GM19238 (cell line): ENCODE measurements at regions not wholly inside any gene's neighbourhood (a gene's known extent, or its start where the extent isn't known, plus 50 kb on each side); places are given as distances from the start of the nearest gene placed in this dataset.
"Not testable (repeated sequence)": the region's sequence is repeated elsewhere in the genome, so short reads cannot be mapped to it uniquely, and the experiment has no call there.

Source experiments
- DNase-seq: peaks from one replicate; pipeline ENCODE4 v3.0.0; 2011; ENCODE audit warnings: low spot score; ENCODE audit not compliant: insufficient read length

GRCh38 chr14:38589747-38590350 is 334.0 kb upstream of the CLEC14A start:
- no peak for DNase-seq

- DNase-seq = no peak
These were observed 327.6 kb upstream of the CLEC14A start for GRCh38 chr14:38583471-38583870.

GRCh38 chr14:38578278-38578681 is 322.4 kb upstream of the CLEC14A start:
- no peak for DNase-seq

- DNase-seq = no peak
These were observed 311.8 kb upstream of the CLEC14A start for GRCh38 chr14:38567703-38568102.

GRCh38 chr14:38561657-38562056 is 305.8 kb upstream of the CLEC14A start:
- DNase-seq = no peak

GRCh38 chr14:38559711-38560110 is 303.8 kb upstream of the CLEC14A start:
- DNase-seq = no peak

GRCh38 chr14:38557391-38557790 is 301.5 kb upstream of the CLEC14A start:
- not testable (repeated sequence) for DNase-seq

- DNase-seq = no peak
These were observed 300.4 kb upstream of the CLEC14A start for GRCh38 chr14:38556252-38556651.

- DNase-seq = no peak
These were observed 298.1 kb upstream of the CLEC14A start for GRCh38 chr14:38554026-38554425.

GRCh38 chr14:38553586-38553985 is 297.7 kb upstream of the CLEC14A start:
- DNase-seq = no peak

GRCh38 chr14:38549564-38549963 is 293.7 kb upstream of the CLEC14A start:
- no peak for DNase-seq

GRCh38 chr14:38547961-38548490 is 292.1 kb upstream of the CLEC14A start:
- no peak for DNase-seq

GRCh38 chr14:38546932-38547551 is 291.1 kb upstream of the CLEC14A start:
- DNase-seq = no peak

- DNase-seq = no peak
These were observed 288.9 kb upstream of the CLEC14A start for GRCh38 chr14:38544776-38545175.

- not testable (repeated sequence) for DNase-seq
These were observed 288.0 kb upstream of the CLEC14A start for GRCh38 chr14:38543851-38544250.

GRCh38 chr14:38538053-38538452 is 282.2 kb upstream of the CLEC14A start:
- DNase-seq = not testable (repeated sequence)

- DNase-seq = no peak
These were observed 280.6 kb upstream of the CLEC14A start for GRCh38 chr14:38536376-38537038.

GRCh38 chr14:38528582-38528981 is 272.7 kb upstream of the CLEC14A start:
- no peak for DNase-seq

- no peak for DNase-seq
These were observed 271.6 kb upstream of the CLEC14A start for GRCh38 chr14:38527502-38527878.

GRCh38 chr14:38526826-38527501 is 271.1 kb upstream of the CLEC14A start:
- no peak for DNase-seq

GRCh38 chr14:38524636-38525509 is 269.0 kb upstream of the CLEC14A start:
- DNase-seq = no peak
